ENCODE measurements at regions not wholly inside any gene's neighbourhood (a gene's known extent, or its start where the extent isn't known, plus 50 kb on each side); places are given as distances from the start of the nearest gene placed in this dataset.

- no peak for TF ChIP-seq CTCF (IDR thresholded peaks at IDR 0.05; ENCODE audit: control insufficient read depth, extremely low read depth, insufficient read depth)
- H3K4me3 ChIP-seq (ENCODE audit: low read depth, low read length): no peak overlapping the region
- no peak for DNase-seq (ENCODE audit: low read depth)
These were observed 200.7 kb downstream of the LURAP1L start for GRCh38 chr9:12975496-12975895.

GRCh38 chr9:12980085-12980851 lies 205.4 kb downstream of the LURAP1L start:
- DNase-seq (ENCODE audit: low read depth): no peak
- no peak overlapping the region for H3K4me3 ChIP-seq (ENCODE audit: low read depth, low read length)
- no peak for TF ChIP-seq CTCF (IDR thresholded peaks at IDR 0.05; ENCODE audit: control insufficient read depth, extremely low read depth, insufficient read depth)

GRCh38 chr9:12988258-12988657 lies 213.4 kb downstream of the LURAP1L start:
- H3K4me3 ChIP-seq (ENCODE audit: low read depth, low read length): no peak overlapping the region
- 0 out of 2 replicates have a peak, but pooled peaks have one; percentile 14 for TF ChIP-seq CTCF (IDR thresholded peaks at IDR 0.05; ENCODE audit: control insufficient read depth, extremely low read depth, insufficient read depth)
- no peak for DNase-seq (ENCODE audit: low read depth)

- H3K4me3 ChIP-seq (ENCODE audit: low read depth, low read length): no peak overlapping the region
- DNase-seq (ENCODE audit: low read depth): no peak
- TF ChIP-seq CTCF (IDR thresholded peaks at IDR 0.05; ENCODE audit: control insufficient read depth, extremely low read depth, insufficient read depth): no peak
These were observed 214.8 kb downstream of the LURAP1L start for GRCh38 chr9:12989669-12990068.

- TF ChIP-seq CTCF (IDR thresholded peaks at IDR 0.05; ENCODE audit: control insufficient read depth, extremely low read depth, insufficient read depth): no peak
- DNase-seq (ENCODE audit: low read depth): no peak
- H3K4me3 ChIP-seq (ENCODE audit: low read depth, low read length): no peak overlapping the region
These were observed 218.6 kb downstream of the LURAP1L start for GRCh38 chr9:12993466-12993865.

GRCh38 chr9:12997009-12997408 lies 222.2 kb downstream of the LURAP1L start:
- no peak overlapping the region for H3K4me3 ChIP-seq (ENCODE audit: low read depth, low read length)
- no peak for DNase-seq (ENCODE audit: low read depth)
- TF ChIP-seq CTCF (IDR thresholded peaks at IDR 0.05; ENCODE audit: control insufficient read depth, extremely low read depth, insufficient read depth): no peak

Data from LNCaP clone FGC (cell line).